SU-DHL-6 (cell line): ENCODE measurements at regions not wholly inside any gene's neighbourhood (a gene's known extent, or its start where the extent isn't known, plus 50 kb on each side); places are given as distances from the start of the nearest gene placed in this dataset.

Experiments
- CTCF ChIP-seq: fragments of 200-600 bp; sonication (generic); IDR thresholded peaks from one replicate; pipeline ENCODE4 v1.5.1; 2017; ENCODE audit warnings: antibody characterized with exemption, mild to moderate bottlenecking, low read length, moderate library complexity; ENCODE audit not compliant: insufficient read depth, poor library complexity, severe bottlenecking
- EZH2phosphoT487 ChIP-seq: fragments of 200-600 bp; sonication (generic), shearing (Covaris generic); conservative IDR thresholded peaks from 2 replicates; pipeline ENCODE4 v1.6.1; 2018; ENCODE audit warnings: mild to moderate bottlenecking, antibody characterized with exemption, low read length, moderate library complexity, mixed read lengths

- no peak for TF ChIP-seq CTCF
- no peak for TF ChIP-seq EZH2phosphoT487
Observed at GRCh38 chr6:21665392-21666200, 72.0 kb downstream of the SOX4 start.
